K562 (cell line): ENCODE measurements at regions not wholly inside any gene's neighbourhood (a gene's known extent, or its start where the extent isn't known, plus 50 kb on each side); places are given as distances from the start of the nearest gene placed in this dataset.

Experiments
- ATAC-seq: fragments of 200-7000 bp; cut with Tn5 transposase; 3 replicates; pipeline ENCODE4 v1.9.1; 2020; ENCODE audit warnings: moderate library complexity
- BruUV-seq: library from RNA; stranded (reverse); fragments of 400-500 nt; replicated peaks from 2 replicates; lab custom pipeline; 2021; lab: Mats Ljungman, UMichigan
- CTCF ChIA-PET: fragments of 300-600 bp; formaldehyde crosslinking; extraction: SDS; loops from one replicate; lab custom pipeline; 2021; ENCODE audit warnings: low intra/inter-chr PET ratio; lab: Yijun Ruan, JAX
- POLR2A ChIA-PET: fragments of 300-600, 350-650 bp; sonication (Branson Sonifier 250); formaldehyde crosslinking; extraction: SDS; loops from one replicate; lab custom pipeline; 2021; ENCODE audit warnings: antibody characterized with exemption, inconsistent platforms; lab: Yijun Ruan, JAX
- DNase-seq, 4 experiments: peaks; one replicate each; pipeline versions ENCODE4 v3.0.0 to v3.0.0-alpha.2; 2011 to 2018; ENCODE audit warnings: low spot score in 3 of 4, mixed read lengths in 3 of 4; ENCODE audit errors: extremely low read depth in 1 of 4
- FAIRE-seq: peaks from 2 replicates; lab custom pipeline; 2011; peaks lifted over from hg19 to GRCh38; lab: Jason Lieb, UNC
- H2AFZ ChIP-seq: 2 replicates; pipeline ENCODE4 v1.6.0; 2011; ENCODE audit warnings: low read depth, low read length, control low read depth, inconsistent platforms
- H3K27ac ChIP-seq: fragments of 200-600 bp; 3 replicates; pipeline ENCODE4 v1.8.0; 2011; ENCODE audit warnings: low read depth, mild to moderate bottlenecking, control low read depth, inconsistent platforms, low read length, moderate library complexity, mixed read lengths; ENCODE audit errors: extremely low read depth
- H3K27me3 ChIP-seq, 2 experiments: fragments of 300-600 bp in 1 of 2; 2 replicates in 1 of 2; 3 replicates in 1 of 2; pipeline versions ENCODE4 v1.6.0 to v1.8.0; 2011; ENCODE audit warnings: inconsistent platforms in 2 of 2, low read length in 2 of 2, mild to moderate bottlenecking in 1 of 2, mixed read lengths in 1 of 2, moderate library complexity in 1 of 2; ENCODE audit not compliant: control insufficient read depth in 2 of 2, insufficient read depth in 2 of 2
- H3K36me3 ChIP-seq: fragments of 300-600 bp; 3 replicates; pipeline ENCODE4 v1.8.0; 2011; ENCODE audit warnings: mild to moderate bottlenecking, low read length, inconsistent platforms; ENCODE audit not compliant: control insufficient read depth, insufficient read depth
- H3K4me1 ChIP-seq, 2 experiments: fragments of 200-600 bp in 1 of 2; replicated peaks in 1 of 2; 2 replicates in 1 of 2; 3 replicates in 1 of 2; pipeline versions ENCODE4 v1.5.1 to v1.8.0; 2011; ENCODE audit warnings: inconsistent platforms in 2 of 2, low read length in 2 of 2, mild to moderate bottlenecking in 1 of 2, mixed read lengths in 1 of 2, moderate library complexity in 1 of 2; ENCODE audit not compliant: control insufficient read depth in 2 of 2, insufficient read depth in 2 of 2
- H3K4me2 ChIP-seq: 2 replicates; pipeline ENCODE4 v1.6.1; 2011; ENCODE audit warnings: low read length, control low read depth, inconsistent platforms, mixed read lengths; ENCODE audit not compliant: insufficient read depth
- H3K4me3 ChIP-seq: fragments of 200-600 bp; sonication (generic), shearing (Covaris generic); 2 replicates; pipeline ENCODE4 v1.5.1; 2016; ENCODE audit warnings: control low read depth, inconsistent platforms
- H3K79me2 ChIP-seq: fragments of 200-600 bp; 3 replicates; pipeline ENCODE4 v1.8.0; 2011; ENCODE audit warnings: low read length, inconsistent platforms; ENCODE audit not compliant: control insufficient read depth, insufficient read depth
- H3K9ac ChIP-seq, 2 experiments: 2 replicates each; pipeline versions ENCODE4 v1.6.0 to v1.6.1; 2011; ENCODE audit warnings: low read depth in 2 of 2, low read length in 2 of 2, control low read depth in 1 of 2, inconsistent platforms in 1 of 2, mild to moderate bottlenecking in 1 of 2, mixed read lengths in 1 of 2; ENCODE audit not compliant: insufficient read depth in 1 of 2
- H3K9me1 ChIP-seq: one replicate; pipeline ENCODE4 v1.6.0; 2011; ENCODE audit warnings: inconsistent platforms, mild to moderate bottlenecking, low read length, moderate library complexity; ENCODE audit not compliant: control insufficient read depth, insufficient read depth
- H3K9me3 ChIP-seq: replicated peaks from 2 replicates; pipeline ENCODE4 v1.5.1; 2011; ENCODE audit warnings: low read depth, low read length, inconsistent platforms; ENCODE audit not compliant: control insufficient read depth, insufficient read depth
- H4K20me1 ChIP-seq: replicated peaks from 2 replicates; pipeline ENCODE4 v1.6.1; 2011; ENCODE audit warnings: low read length, inconsistent platforms, mixed read lengths; ENCODE audit not compliant: control insufficient read depth, insufficient read depth
- ARID1B ChIP-seq: fragments of 450-650 bp; IDR thresholded peaks from 2 replicates; pipeline ENCODE4 v1.6.1; 2016; ENCODE audit warnings: antibody characterized with exemption, mild to moderate bottlenecking, inconsistent platforms
- ARNT ChIP-seq, 2 experiments: fragments of 450-650 bp; IDR thresholded peaks; 2 replicates each; pipeline ENCODE4 v1.6.1; 2016; ENCODE audit warnings: mild to moderate bottlenecking in 1 of 2
- CBFA2T2 ChIP-seq: fragments of 450-650 bp; conservative IDR thresholded peaks from 2 replicates; pipeline ENCODE4 v1.6.1; 2017; ENCODE audit warnings: mild to moderate bottlenecking
- CBFA2T3 ChIP-seq: fragments of 450-650 bp; IDR thresholded peaks from 2 replicates; pipeline ENCODE4 v1.6.1; 2017
- GATA2 ChIP-seq: sonication (generic); formaldehyde crosslinking; IDR thresholded peaks from 2 replicates; pipeline ENCODE4 v1.4.0; 2020; ENCODE audit warnings: mild to moderate bottlenecking, missing genetic modification reagents
- JUND ChIP-seq, 2 experiments: IDR thresholded peaks; 2 replicates in 1 of 2; 3 replicates in 1 of 2; pipeline ENCODE4 v1.6.1; 2011; ENCODE audit warnings: borderline replicate concordance in 2 of 2, low read depth in 2 of 2, low read length in 2 of 2, improper control_type of control experiment in 1 of 2, missing biosample characterization in 1 of 2, missing genetic modification characterization in 1 of 2, missing genetic modification reagents in 1 of 2
- KAT2B ChIP-seq: IDR thresholded peaks from one replicate; pipeline ENCODE4 v1.6.1; 2012; ENCODE audit warnings: low read depth, mild to moderate bottlenecking, control low read depth, inconsistent platforms, low read length, moderate library complexity
- KDM1A ChIP-seq, 2 experiments: fragments of 450-650 bp; IDR thresholded peaks; 2 replicates each; pipeline ENCODE4 v1.6.1; 2016; ENCODE audit warnings: mild to moderate bottlenecking in 2 of 2
- NCOR1 ChIP-seq: fragments of 450-650 bp; IDR thresholded peaks from 2 replicates; pipeline ENCODE4 v1.6.1; 2016; ENCODE audit warnings: mild to moderate bottlenecking, moderate library complexity
- NFE2 ChIP-seq: IDR thresholded peaks from 2 replicates; pipeline ENCODE4 v1.6.1; 2014; ENCODE audit warnings: antibody characterized with exemption, low read depth
- TCF3 ChIP-seq: sonication (generic); formaldehyde crosslinking; IDR thresholded peaks from 2 replicates; pipeline ENCODE4 v1.4.0; 2020; ENCODE audit warnings: mild to moderate bottlenecking, missing genetic modification reagents
- TEAD2 ChIP-seq: fragments of 450-650 bp; IDR thresholded peaks from 2 replicates; pipeline ENCODE4 v1.6.1; 2016; ENCODE audit warnings: missing genetic modification characterization, control low read depth, missing compliant biosample characterization
- TEAD4 ChIP-seq, 2 experiments: sonication (generic) in 1 of 2; formaldehyde crosslinking in 1 of 2; IDR thresholded peaks; 2 replicates each; pipeline versions ENCODE4 v1.6.1 to v1.8.0; 2012 to 2022; ENCODE audit warnings: borderline replicate concordance in 1 of 2, inconsistent platforms in 1 of 2, low read length in 1 of 2, mild to moderate bottlenecking in 1 of 2, missing genetic modification reagents in 1 of 2
- YY1 ChIP-seq, 3 experiments: IDR thresholded peaks; 2 replicates each; pipeline ENCODE4 v1.6.1; 2011; ENCODE audit warnings: low read length in 2 of 3, mild to moderate bottlenecking in 2 of 3, moderate library complexity in 2 of 3, borderline replicate concordance in 1 of 3, control low read depth in 1 of 3, low read depth in 1 of 3; ENCODE audit not compliant: insufficient read depth in 3 of 3, insufficient replicate concordance in 2 of 3, control insufficient read depth in 1 of 3, insufficient read length in 1 of 3; ENCODE audit errors: extremely low read depth in 1 of 3
- ZMIZ1 ChIP-seq, 2 experiments: fragments of 150-350 bp in 1 of 2; IDR thresholded peaks; 2 replicates each; pipeline ENCODE4 v1.6.1; 2012 to 2016; ENCODE audit warnings: low read depth in 2 of 2, low read length in 2 of 2, mild to moderate bottlenecking in 1 of 2, moderate library complexity in 1 of 2
- ZNF143 ChIP-seq: sonication (generic); formaldehyde crosslinking; IDR thresholded peaks from 2 replicates; pipeline ENCODE4 v1.9.0; 2022; ENCODE audit warnings: mild to moderate bottlenecking, missing genetic modification reagents
- ZNF280B ChIP-seq: fragments of 250-450 bp; sonication (Bioruptor Pico); IDR thresholded peaks from 2 replicates; pipeline ENCODE4 v1.5.1; 2021; ENCODE audit warnings: mild to moderate bottlenecking
- WGBS: fragments of 100-300 bp; shearing (Covaris generic); methylation state at CpG from one replicate; pipeline ENCODE4 v1.1.6; 2016; ENCODE audit warnings: low coverage, mixed read lengths; ENCODE audit not compliant: insufficient coverage; ENCODE audit errors: missing lambda C conversion rate; 5-methylcytosine and 5-hydroxymethylcytosine counted together
- in situ Hi-C: fragments of 300-500 bp; cut with MboI; formaldehyde crosslinking; loops from 4 replicates; pipeline ENCODE4 v1.15.0; 2018; ENCODE audit warnings: inconsistent platforms, mixed read lengths
- intact Hi-C: fragments of 100-400 bp; cut with micrococcal nuclease; formaldehyde crosslinking; loops from 2 replicates; pipeline ENCODE4 v1.14.2; 2022

GRCh38 chr15:63434576-63435186, 53.0 kb upstream of the CA12 start:
- no peaks in the 10 kb centered on the region for H3K27me3 ChIP-seq
- ChIA-PET CTCF (no interaction called here), POLR2A (interaction anchor here (0.5 to 1.1 kb wide), 2 partner anchors 11 to 34 kb away, joined by 3 to 5 read pairs; no protein-coding TSS in a partner anchor)
- H3K27ac ChIP-seq: no peak overlapping the region
- no peak for FAIRE-seq
- no peaks in the 10 kb centered on the region for H3K36me3 ChIP-seq
- intact Hi-C loops (no loop called here), in situ Hi-C loops (no loop called here)
- no peaks in the 10 kb centered on the region for H4K20me1 ChIP-seq
- no peak for ATAC-seq
- no TSS peak for BruUV-seq
- H3K4me1 ChIP-seq: peaks cover 14 to 26% of the 10 kb centered on the region in 2 experiments; a peak in 4 of 5 replicates
- H3K4me3 ChIP-seq: no peak overlapping the region
- H3K9ac ChIP-seq: no peak overlapping the region
- no peaks in the 10 kb centered on the region for H3K9me1 ChIP-seq
- no peaks in the 10 kb centered on the region for H3K79me2 ChIP-seq
- H2AFZ ChIP-seq: peak overlapping the region; percentile 61
- H3K4me2 ChIP-seq: no peak overlapping the region
- WGBS: 33% methylated on average over 4 of the region's 4 CpGs
- peak in 1 of 4 experiments; percentile 20 for DNase-seq
- no peaks in the 10 kb centered on the region for H3K9me3 ChIP-seq
- no peak for TF ChIP-seq TEAD2
- 0 out of 2 replicates have a peak, but pooled peaks have one; percentile 24 for TF ChIP-seq TEAD4 (IDR thresholded peaks at IDR 0.05; ENCODE audit: low read length)
- TF ChIP-seq TEAD4 (CRISPR knock-in tag; IDR thresholded peaks at IDR 0.05; ENCODE audit: borderline replicate concordance): no peak
- TF ChIP-seq NFE2: peak; percentile 37; the same call in 1 of the 2 replicates
- TF ChIP-seq KAT2B: no peak
- TF ChIP-seq ZMIZ1 (IDR thresholded peaks at IDR 0.05; ENCODE audit: low read depth in 2 of 2, low read length in 2 of 2): no peak
- TF ChIP-seq TCF3 (CRISPR knock-in tag): peak; percentile 57
- TF ChIP-seq CBFA2T3: peak; percentile 83
- peak; percentile 22; the same call in 1 of the 2 replicates for TF ChIP-seq GATA2 (CRISPR knock-in tag)
- TF ChIP-seq ZNF280B: no peak
- peak in 1 of 2 experiments; percentile 36; a peak in 1 of 4 replicates for TF ChIP-seq KDM1A (IDR thresholded peaks at IDR 0.05)
- peak; percentile 68 for TF ChIP-seq CBFA2T2
- no peak for TF ChIP-seq ZNF143 (CRISPR knock-in tag)
- TF ChIP-seq ARID1B: peak; percentile 38
- TF ChIP-seq JUND (IDR thresholded peaks at IDR 0.05; ENCODE audit: borderline replicate concordance, low read depth, low read length): no peak
- no peak for TF ChIP-seq JUND (tag; IDR thresholded peaks at IDR 0.05; ENCODE audit: borderline replicate concordance, low read depth, low read length)
- peak in 1 of 3 experiments; percentile 27 for TF ChIP-seq YY1 (IDR thresholded peaks at IDR 0.05; ENCODE audit: borderline replicate concordance in 1 of 3, control insufficient read depth in 1 of 3, extremely low read depth in 1 of 3, insufficient read depth in 3 of 3, insufficient read length in 1 of 3, insufficient replicate concordance in 2 of 3, low read depth in 1 of 3, low read length in 2 of 3)
- no peak for TF ChIP-seq ARNT (IDR thresholded peaks at IDR 0.05)
- TF ChIP-seq NCOR1: peak; percentile 50
